NB4 (cell line): ENCODE measurements at regions not wholly inside any gene's neighbourhood (a gene's known extent, or its start where the extent isn't known, plus 50 kb on each side); places are given as distances from the start of the nearest gene placed in this dataset.

Source experiments
- MAX ChIP-seq: IDR thresholded peaks from 2 replicates; pipeline ENCODE4 v1.6.1; 2011; ENCODE audit warnings: low read depth, low read length
- MYC ChIP-seq: IDR thresholded peaks from 2 replicates; pipeline ENCODE4 v1.6.1; 2011; ENCODE audit warnings: low read depth, low read length
- POLR2A ChIP-seq: IDR thresholded peaks from 2 replicates; pipeline ENCODE4 v1.6.1; 2011; ENCODE audit warnings: mild to moderate bottlenecking; ENCODE audit not compliant: insufficient read length; ENCODE audit errors: extremely low read depth
- TF ChIP-seq, protein P1 (sequence below): IDR thresholded peaks from one replicate; pipeline ENCODE4 v1.5.1; 2012; ENCODE audit warnings: low read depth, low read length

GRCh38 chr12:29066011-29066588 is 83.0 kb upstream of the FAR2 start:
- TF ChIP-seq, protein P1, sequence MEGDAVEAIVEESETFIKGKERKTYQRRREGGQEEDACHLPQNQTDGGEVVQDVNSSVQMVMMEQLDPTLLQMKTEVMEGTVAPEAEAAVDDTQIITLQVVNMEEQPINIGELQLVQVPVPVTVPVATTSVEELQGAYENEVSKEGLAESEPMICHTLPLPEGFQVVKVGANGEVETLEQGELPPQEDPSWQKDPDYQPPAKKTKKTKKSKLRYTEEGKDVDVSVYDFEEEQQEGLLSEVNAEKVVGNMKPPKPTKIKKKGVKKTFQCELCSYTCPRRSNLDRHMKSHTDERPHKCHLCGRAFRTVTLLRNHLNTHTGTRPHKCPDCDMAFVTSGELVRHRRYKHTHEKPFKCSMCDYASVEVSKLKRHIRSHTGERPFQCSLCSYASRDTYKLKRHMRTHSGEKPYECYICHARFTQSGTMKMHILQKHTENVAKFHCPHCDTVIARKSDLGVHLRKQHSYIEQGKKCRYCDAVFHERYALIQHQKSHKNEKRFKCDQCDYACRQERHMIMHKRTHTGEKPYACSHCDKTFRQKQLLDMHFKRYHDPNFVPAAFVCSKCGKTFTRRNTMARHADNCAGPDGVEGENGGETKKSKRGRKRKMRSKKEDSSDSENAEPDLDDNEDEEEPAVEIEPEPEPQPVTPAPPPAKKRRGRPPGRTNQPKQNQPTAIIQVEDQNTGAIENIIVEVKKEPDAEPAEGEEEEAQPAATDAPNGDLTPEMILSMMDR = no peak
- peak; percentile 72 for TF ChIP-seq MAX
- no peak for TF ChIP-seq POLR2A
- TF ChIP-seq MYC = 0 out of 2 replicates have a peak, but pooled peaks have one; percentile 27
